Neural progenitor cell (in vitro differentiated cells): ENCODE measurements at regions not wholly inside any gene's neighbourhood (a gene's known extent, or its start where the extent isn't known, plus 50 kb on each side); places are given as distances from the start of the nearest gene placed in this dataset.
A peak's percentile ranks its signal among the peaks of the same experiment; 100 is the strongest.

Experiments used
- DNase-seq: peaks from one replicate; pipeline ENCODE4 v3.0.0-alpha.2; 2016; ENCODE audit warnings: low spot score
- H2AFZ ChIP-seq: fragments of 200-600 bp; sonication (generic); replicated peaks from 2 replicates; pipeline ENCODE4 v1.6.1; 2016; ENCODE audit warnings: antibody characterized with exemption
- H3F3A ChIP-seq: fragments of 200-600 bp; sonication (generic); 2 replicates; pipeline ENCODE4 v1.6.1; 2016; ENCODE audit warnings: antibody characterized with exemption, low read depth
- H3K27ac ChIP-seq: fragments of 200-600 bp; sonication (generic); 2 replicates; pipeline ENCODE4 v1.5.1; 2016; ENCODE audit warnings: mild to moderate bottlenecking
- H3K27me3 ChIP-seq: fragments of 200-600 bp; sonication (generic); 2 replicates; pipeline ENCODE4 v1.6.1; 2016; ENCODE audit warnings: mild to moderate bottlenecking, moderate library complexity
- H3K36me3 ChIP-seq: fragments of 200-600 bp; sonication (generic); 2 replicates; pipeline ENCODE4 v1.5.1; 2016
- H3K4me1 ChIP-seq: fragments of 200-600 bp; sonication (generic); 2 replicates; pipeline ENCODE4 v1.6.1; 2016; ENCODE audit warnings: mixed run types
- H3K4me2 ChIP-seq: fragments of 200-600 bp; sonication (generic); 2 replicates; pipeline ENCODE4 v1.6.1; 2016
- H3K4me3 ChIP-seq: fragments of 200-600 bp; sonication (generic); 2 replicates; pipeline ENCODE4 v1.5.1; 2016
- H3K79me2 ChIP-seq: fragments of 200-600 bp; sonication (generic); 2 replicates; pipeline ENCODE4 v1.6.1; 2016; ENCODE audit warnings: low read depth
- H3K9ac ChIP-seq: fragments of 200-600 bp; sonication (generic); 2 replicates; pipeline ENCODE4 v1.6.1; 2016
- H3K9me3 ChIP-seq: fragments of 200-600 bp; sonication (generic); 2 replicates; pipeline ENCODE4 v1.5.1; 2016; ENCODE audit warnings: low read depth
- H4K20me1 ChIP-seq: fragments of 200-600 bp; sonication (generic); 2 replicates; pipeline ENCODE4 v1.6.1; 2016; ENCODE audit warnings: low read depth
- H3K27ac Mint-ChIP-seq: 3 replicates; pipeline ENCODE4 v1.8.0; 2021; ENCODE audit warnings: mixed read lengths
- H3K27me3 Mint-ChIP-seq: 2 replicates; pipeline ENCODE4 v1.8.0; 2022; ENCODE audit warnings: low read depth, mild to moderate bottlenecking, inconsistent platforms, moderate library complexity, mixed read lengths; ENCODE audit not compliant: insufficient read depth
- H3K36me3 Mint-ChIP-seq: 3 replicates; pipeline ENCODE4 v1.8.0; 2021; ENCODE audit warnings: mixed read lengths
- H3K4me1 Mint-ChIP-seq: 3 replicates; pipeline ENCODE4 v1.8.0; 2021; ENCODE audit warnings: mixed read lengths
- H3K4me3 Mint-ChIP-seq: 3 replicates; pipeline ENCODE4 v1.8.0; 2021; ENCODE audit warnings: mild to moderate bottlenecking, moderate library complexity, mixed read lengths
- H3K9me3 Mint-ChIP-seq: 3 replicates; pipeline ENCODE4 v1.8.0; 2020; ENCODE audit warnings: mixed read lengths
- EZH2 ChIP-seq: fragments of 200-600 bp; sonication (generic); IDR thresholded peaks from 2 replicates; pipeline ENCODE4 v1.6.1; 2017; ENCODE audit warnings: antibody characterized with exemption, mild to moderate bottlenecking, moderate library complexity
- EZH2phosphoT487 ChIP-seq: fragments of 200-600 bp; sonication (generic); IDR thresholded peaks from 2 replicates; pipeline ENCODE4 v1.6.1; 2017; ENCODE audit warnings: antibody characterized with exemption
- TF ChIP-seq, protein P1 (sequence below): fragments of 200-600 bp; sonication (generic); IDR thresholded peaks from 2 replicates; pipeline ENCODE4 v1.5.1; 2017; ENCODE audit warnings: antibody characterized with exemption, mild to moderate bottlenecking

DNA sequence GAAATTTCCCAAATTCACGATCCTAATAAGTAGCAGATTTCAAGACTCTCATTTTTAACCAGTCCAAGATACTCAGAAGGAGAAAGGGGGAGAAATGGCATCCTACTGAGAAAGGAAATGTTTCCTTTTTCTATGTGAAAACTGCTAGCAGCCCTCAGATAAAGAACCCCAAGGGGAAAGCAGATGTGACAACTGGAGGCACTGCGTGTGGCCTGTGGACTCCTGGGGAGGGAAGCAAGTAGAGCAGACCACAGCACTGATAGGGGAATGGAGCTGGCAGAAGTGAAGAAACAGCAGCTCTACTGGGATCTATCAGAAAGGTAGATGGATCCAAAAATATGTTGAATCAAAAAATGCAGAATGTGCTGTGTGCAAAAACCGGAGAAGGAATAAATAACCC is 239.7 kb upstream of the API5 start:
- H3K4me1 Mint-ChIP-seq, result peaks cover 4% of the 10 kb centered on the region
- Histone ChIP-seq H3K4me2 (no peak overlapping the region), H3K36me3 (no peaks in the 10 kb centered on the region), H3K9ac (no peak overlapping the region), H2AFZ (no peak overlapping the region), H3K9me3 (no peaks in the 10 kb centered on the region), H3F3A (no peaks in the 10 kb centered on the region), H4K20me1 (no peaks in the 10 kb centered on the region), H3K4me3 (no peak overlapping the region), H3K4me1 (peaks cover 8% of the 10 kb centered on the region), H3K27ac (no peak overlapping the region), H3K27me3 (no peaks in the 10 kb centered on the region), H3K79me2 (no peaks in the 10 kb centered on the region)
- peaks cover 4% of the 10 kb centered on the region for H3K9me3 Mint-ChIP-seq
- H3K36me3 Mint-ChIP-seq, result no peaks in the 10 kb centered on the region
- TF ChIP-seq, protein P1, sequence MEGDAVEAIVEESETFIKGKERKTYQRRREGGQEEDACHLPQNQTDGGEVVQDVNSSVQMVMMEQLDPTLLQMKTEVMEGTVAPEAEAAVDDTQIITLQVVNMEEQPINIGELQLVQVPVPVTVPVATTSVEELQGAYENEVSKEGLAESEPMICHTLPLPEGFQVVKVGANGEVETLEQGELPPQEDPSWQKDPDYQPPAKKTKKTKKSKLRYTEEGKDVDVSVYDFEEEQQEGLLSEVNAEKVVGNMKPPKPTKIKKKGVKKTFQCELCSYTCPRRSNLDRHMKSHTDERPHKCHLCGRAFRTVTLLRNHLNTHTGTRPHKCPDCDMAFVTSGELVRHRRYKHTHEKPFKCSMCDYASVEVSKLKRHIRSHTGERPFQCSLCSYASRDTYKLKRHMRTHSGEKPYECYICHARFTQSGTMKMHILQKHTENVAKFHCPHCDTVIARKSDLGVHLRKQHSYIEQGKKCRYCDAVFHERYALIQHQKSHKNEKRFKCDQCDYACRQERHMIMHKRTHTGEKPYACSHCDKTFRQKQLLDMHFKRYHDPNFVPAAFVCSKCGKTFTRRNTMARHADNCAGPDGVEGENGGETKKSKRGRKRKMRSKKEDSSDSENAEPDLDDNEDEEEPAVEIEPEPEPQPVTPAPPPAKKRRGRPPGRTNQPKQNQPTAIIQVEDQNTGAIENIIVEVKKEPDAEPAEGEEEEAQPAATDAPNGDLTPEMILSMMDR, result no peak
- no peak for TF ChIP-seq EZH2
- TF ChIP-seq EZH2phosphoT487, result no peak
- H3K27ac Mint-ChIP-seq, result no peak overlapping the region
- H3K27me3 Mint-ChIP-seq, result no peaks in the 10 kb centered on the region
- no peak overlapping the region for H3K4me3 Mint-ChIP-seq
- DNase-seq, result peak; percentile 16

GRCh38 chr11:43072911-43073310 is 238.9 kb upstream of the API5 start:
- no peak overlapping the region for H3K4me3 ChIP-seq
- Mint-ChIP-seq H3K27ac (no peak overlapping the region), H3K4me1 (peaks cover 7% of the 10 kb centered on the region), H3K27me3 (no peaks in the 10 kb centered on the region), H3K9me3 (peaks cover 4% of the 10 kb centered on the region), H3K36me3 (no peaks in the 10 kb centered on the region), H3K4me3 (no peak overlapping the region)
- no peaks in the 10 kb centered on the region for H3K79me2 ChIP-seq
- H3K27ac ChIP-seq, result no peak overlapping the region
- no peaks in the 10 kb centered on the region for H3K27me3 ChIP-seq
- no peak overlapping the region for H2AFZ ChIP-seq
- no peaks in the 10 kb centered on the region for H3K9me3 ChIP-seq
- peaks cover 8% of the 10 kb centered on the region for H3K4me1 ChIP-seq
- H3K9ac ChIP-seq, result no peak overlapping the region
- TF ChIP-seq EZH2phosphoT487, result no peak
- TF ChIP-seq EZH2, result no peak
- TF ChIP-seq, protein P1, result no peak
- H4K20me1 ChIP-seq, result no peaks in the 10 kb centered on the region
- no peak overlapping the region for H3K4me2 ChIP-seq
- no peak for DNase-seq
- H3F3A ChIP-seq, result no peaks in the 10 kb centered on the region
- H3K36me3 ChIP-seq, result no peaks in the 10 kb centered on the region

- Mint-ChIP-seq H3K4me1 (peaks cover 17% of the 10 kb centered on the region), H3K27me3 (no peaks in the 10 kb centered on the region), H3K36me3 (no peaks in the 10 kb centered on the region), H3K9me3 (peaks cover 4% of the 10 kb centered on the region), H3K27ac (no peak overlapping the region), H3K4me3 (no peak overlapping the region)
- no peak for DNase-seq
- Histone ChIP-seq H3K79me2 (no peaks in the 10 kb centered on the region), H3K4me2 (no peak overlapping the region), H3K27ac (no peak overlapping the region), H3K4me1 (peaks cover 15% of the 10 kb centered on the region), H3K9me3 (no peaks in the 10 kb centered on the region), H2AFZ (no peak overlapping the region), H3K9ac (no peak overlapping the region), H3K27me3 (no peaks in the 10 kb centered on the region), H3K4me3 (no peak overlapping the region), H3K36me3 (no peaks in the 10 kb centered on the region), H4K20me1 (no peaks in the 10 kb centered on the region), H3F3A (no peaks in the 10 kb centered on the region)
- TF ChIP-seq EZH2 (no peak), EZH2phosphoT487 (no peak)
- TF ChIP-seq, protein P1, result no peak
These were observed 237.0 kb upstream of the API5 start for GRCh38 chr11:43074810-43075209.
